Sigmoid colon (tissue), 3 donors: ENCODE measurements at regions not wholly inside any gene's neighbourhood (a gene's known extent, or its start where the extent isn't known, plus 50 kb on each side); places are given as distances from the start of the nearest gene placed in this dataset.

ENCODE experiments used
- POLR2A ChIP-seq, 2 donors: fragments of 450-650 bp; IDR thresholded peaks; one replicate each; pipeline ENCODE4 v1.6.1; 2016; ENCODE audit warnings: antibody characterized with exemption in 2 of 2, mild to moderate bottlenecking in 2 of 2, moderate library complexity in 2 of 2
- TF ChIP-seq, protein P1 (sequence below), 4 experiments: fragments of 450-650 bp in 3 of 4; fragments of 200-600 bp in 1 of 4; IDR thresholded peaks; one replicate each; pipeline ENCODE4 v1.5.1; 2016 to 2019; ENCODE audit warnings: antibody characterized with exemption in 4 of 4, mild to moderate bottlenecking in 3 of 4, moderate library complexity in 2 of 4

DNA sequence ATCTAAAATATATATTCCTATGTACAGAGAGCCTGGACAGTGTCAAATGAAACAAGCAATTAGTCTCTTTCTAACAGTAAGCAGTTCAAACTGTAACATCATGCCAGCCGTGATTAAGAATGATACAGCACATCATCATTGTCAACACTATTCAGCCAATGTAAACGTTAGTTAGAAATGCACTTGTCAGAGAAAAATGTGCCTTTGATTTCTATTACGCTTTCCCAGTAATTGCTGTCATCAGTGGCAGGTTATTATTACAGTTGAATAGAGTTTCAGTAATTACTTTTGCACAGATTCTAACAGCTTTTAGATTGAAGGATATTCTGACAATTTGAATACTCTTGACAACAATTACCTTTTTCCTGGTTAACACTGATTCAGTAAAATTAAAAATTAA lies 1007.1 kb downstream of the SH3BGRL start:
- TF ChIP-seq, protein P1, sequence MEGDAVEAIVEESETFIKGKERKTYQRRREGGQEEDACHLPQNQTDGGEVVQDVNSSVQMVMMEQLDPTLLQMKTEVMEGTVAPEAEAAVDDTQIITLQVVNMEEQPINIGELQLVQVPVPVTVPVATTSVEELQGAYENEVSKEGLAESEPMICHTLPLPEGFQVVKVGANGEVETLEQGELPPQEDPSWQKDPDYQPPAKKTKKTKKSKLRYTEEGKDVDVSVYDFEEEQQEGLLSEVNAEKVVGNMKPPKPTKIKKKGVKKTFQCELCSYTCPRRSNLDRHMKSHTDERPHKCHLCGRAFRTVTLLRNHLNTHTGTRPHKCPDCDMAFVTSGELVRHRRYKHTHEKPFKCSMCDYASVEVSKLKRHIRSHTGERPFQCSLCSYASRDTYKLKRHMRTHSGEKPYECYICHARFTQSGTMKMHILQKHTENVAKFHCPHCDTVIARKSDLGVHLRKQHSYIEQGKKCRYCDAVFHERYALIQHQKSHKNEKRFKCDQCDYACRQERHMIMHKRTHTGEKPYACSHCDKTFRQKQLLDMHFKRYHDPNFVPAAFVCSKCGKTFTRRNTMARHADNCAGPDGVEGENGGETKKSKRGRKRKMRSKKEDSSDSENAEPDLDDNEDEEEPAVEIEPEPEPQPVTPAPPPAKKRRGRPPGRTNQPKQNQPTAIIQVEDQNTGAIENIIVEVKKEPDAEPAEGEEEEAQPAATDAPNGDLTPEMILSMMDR (IDR thresholded peaks at IDR 0.05) = no peak
- no peak for TF ChIP-seq POLR2A (IDR thresholded peaks at IDR 0.05)
